HG02943 (cell line): ENCODE measurements at regions not wholly inside any gene's neighbourhood (a gene's known extent, or its start where the extent isn't known, plus 50 kb on each side); places are given as distances from the start of the nearest gene placed in this dataset.

Experiments
- ATAC-seq: cut with Tn5 transposase; IDR thresholded peaks from one replicate; pipeline ENCODE4 v1.9.1; 2021; ENCODE audit warnings: mild to moderate bottlenecking, low read depth, moderate library complexity; ENCODE audit not compliant: unreplicated experiment

DNA sequence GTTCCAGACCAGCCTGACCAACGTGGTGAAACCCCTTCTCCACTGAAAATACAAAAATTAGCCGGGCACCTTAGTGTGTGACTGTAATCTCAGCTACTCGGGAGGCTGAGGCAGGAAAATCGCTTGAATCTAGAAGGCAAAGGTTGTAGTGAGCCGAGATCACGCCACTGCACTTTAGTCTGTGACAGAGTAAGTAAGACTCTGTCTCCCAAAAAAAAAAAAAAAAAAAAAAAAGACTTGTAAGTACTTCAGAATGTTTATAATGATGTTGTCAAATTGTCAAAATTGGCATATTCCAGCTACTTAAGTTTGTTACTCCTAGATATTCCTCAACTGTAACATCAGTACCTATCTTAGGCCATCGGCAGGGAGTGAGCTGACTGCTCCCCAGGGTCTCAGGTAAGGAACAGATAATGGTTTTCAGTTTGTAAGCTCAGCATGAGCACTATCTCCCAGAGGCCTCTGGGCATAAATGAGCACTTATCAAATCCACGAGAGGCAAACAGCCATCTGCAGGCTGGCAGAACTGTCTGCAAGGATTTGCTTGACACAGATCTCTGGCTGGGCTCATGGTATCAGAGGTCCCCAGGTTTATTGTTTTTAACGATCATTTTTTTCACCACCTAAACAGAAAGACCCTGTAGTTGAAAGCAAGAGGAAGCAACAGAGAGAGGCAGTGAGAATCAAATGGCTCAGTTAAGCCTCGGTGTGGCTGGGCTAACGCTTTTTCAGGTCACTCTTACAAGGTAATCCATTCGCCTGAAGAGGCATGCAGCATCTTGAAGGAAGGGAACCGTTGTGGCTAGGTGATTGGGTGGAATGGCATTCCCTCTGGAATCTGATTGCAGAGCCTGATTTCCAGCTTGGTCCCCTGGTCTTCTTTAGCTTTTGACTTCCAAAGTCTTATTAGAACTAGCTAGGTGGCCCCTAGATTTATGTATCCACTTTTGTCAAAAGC lies 115.9 kb downstream of the LY86 start:
- ATAC-seq: no peak

GRCh38 chr6:6705061-6705425 lies 116.5 kb downstream of the LY86 start:
- no peak for ATAC-seq

- no peak for ATAC-seq
These were observed 117.6 kb downstream of the LY86 start for GRCh38 chr6:6705915-6706675.

DNA sequence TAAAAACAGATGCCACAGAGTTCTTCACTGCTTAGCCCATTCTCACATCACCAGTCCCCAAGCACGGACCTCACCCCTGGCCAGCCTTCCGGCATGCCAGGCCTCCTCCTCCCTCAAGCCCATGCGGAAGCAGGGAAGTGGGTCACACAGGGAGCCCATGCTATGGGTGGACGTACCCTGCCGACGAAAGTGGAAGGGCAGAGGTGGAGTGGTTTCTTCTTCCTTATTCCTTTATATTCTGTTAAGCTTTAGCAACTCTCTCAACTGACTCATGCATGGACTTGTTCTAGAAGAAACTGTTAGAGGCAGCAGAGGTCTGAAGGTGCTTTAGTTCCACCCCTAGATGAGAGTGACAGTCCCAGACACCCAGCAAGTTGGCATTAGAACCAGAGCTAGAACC lies 118.6 kb downstream of the LY86 start:
- no peak for ATAC-seq

GRCh38 chr6:6709106-6709505 lies 120.6 kb downstream of the LY86 start:
- ATAC-seq: no peak

- no peak for ATAC-seq
These were observed 122.7 kb downstream of the LY86 start for GRCh38 chr6:6711031-6711785.

DNA sequence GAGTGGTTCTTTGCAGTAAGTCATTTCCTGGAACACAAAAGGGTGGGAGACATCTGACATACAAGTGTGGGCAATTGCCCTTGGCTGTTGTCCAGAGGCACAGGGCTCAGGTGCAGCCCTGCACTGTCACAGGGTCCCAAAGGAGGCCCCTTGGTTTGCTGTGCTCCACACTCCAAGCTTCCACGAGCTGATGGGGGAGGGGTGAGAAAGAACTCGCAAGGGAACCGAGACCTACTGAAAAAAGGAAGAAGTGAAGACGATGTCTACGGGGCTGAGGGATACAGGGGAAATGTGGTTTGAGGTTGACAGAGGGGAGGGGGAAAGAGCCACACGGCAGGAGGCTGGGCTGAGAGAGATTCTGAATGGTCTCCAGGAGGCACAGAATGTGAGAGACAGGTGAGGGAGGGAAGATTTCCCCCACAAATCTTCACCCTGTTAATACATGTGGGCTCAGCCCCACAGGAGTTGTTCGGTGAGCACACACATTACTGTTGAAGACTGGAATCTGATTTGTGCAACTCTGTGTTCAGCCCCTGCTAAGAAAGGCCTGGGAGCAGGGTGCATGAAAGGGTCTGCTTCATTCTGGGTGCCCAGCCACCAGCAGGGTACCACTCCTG lies 123.4 kb downstream of the LY86 start:
- ATAC-seq: no peak

DNA sequence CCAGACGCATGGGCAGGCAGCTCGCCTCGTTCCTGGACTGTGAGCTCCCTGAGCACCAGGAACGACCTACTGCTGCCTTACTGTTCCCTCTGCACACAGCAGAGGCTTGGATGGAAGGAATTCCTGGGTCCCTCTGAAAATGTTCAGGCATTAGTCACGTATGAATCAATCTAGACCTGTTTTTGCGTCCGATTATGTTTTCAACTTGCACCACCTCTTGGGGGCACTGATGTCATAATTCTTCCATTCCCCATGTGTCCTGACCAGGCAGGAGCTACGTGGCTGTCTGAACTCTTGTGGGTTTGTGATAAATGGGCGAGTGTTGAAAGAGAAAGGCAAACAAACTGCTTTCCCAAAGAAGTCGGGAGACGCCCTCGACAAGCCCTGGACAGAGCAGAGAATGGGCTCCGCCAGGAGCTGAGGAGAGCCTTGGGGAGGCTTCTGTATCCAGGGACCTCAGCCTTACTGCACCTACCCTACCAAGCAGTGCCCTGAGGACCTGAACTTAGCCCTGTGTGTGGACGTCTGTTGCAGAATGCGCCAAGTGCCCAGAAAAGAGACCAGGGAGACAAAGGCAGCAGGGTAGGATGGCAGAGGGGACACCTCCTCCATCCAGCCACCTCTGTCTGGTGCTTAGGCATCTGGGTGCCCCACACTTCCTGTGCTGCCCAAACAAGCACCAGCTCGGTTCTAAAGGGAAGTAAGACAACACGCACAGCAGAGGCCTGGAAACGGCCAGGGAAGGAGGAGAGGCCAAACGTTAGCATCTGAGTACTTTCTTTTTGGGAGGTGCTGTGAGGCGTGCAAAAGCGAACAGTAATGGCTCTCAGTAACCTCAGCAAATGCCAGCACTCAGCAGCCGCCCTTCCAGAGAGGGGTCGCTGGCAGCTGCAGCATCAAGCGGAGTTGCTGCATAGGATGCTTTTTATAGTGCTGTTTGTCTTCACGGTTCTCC lies 124.2 kb downstream of the LY86 start:
- ATAC-seq: peak; percentile 57

DNA sequence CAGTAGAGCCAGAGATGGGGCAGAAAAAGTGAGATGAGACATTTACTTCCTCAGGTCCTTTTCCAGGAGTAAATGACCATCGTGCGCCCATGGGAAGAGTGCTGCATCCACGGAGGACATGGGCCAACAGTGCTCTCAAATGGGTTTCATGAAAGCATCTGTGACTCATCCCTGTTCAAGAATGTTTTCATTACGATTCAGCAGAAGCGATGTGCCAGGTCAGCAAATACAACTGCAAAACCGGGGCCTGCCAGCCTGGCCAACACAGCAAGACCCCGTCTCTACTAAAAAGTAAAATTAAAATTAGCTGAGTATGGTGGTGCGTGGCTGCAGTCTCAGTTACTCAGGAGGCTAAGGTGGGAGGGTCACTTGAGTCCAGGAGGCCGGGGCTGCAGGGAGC lies 125.1 kb downstream of the LY86 start:
- ATAC-seq: no peak

DNA sequence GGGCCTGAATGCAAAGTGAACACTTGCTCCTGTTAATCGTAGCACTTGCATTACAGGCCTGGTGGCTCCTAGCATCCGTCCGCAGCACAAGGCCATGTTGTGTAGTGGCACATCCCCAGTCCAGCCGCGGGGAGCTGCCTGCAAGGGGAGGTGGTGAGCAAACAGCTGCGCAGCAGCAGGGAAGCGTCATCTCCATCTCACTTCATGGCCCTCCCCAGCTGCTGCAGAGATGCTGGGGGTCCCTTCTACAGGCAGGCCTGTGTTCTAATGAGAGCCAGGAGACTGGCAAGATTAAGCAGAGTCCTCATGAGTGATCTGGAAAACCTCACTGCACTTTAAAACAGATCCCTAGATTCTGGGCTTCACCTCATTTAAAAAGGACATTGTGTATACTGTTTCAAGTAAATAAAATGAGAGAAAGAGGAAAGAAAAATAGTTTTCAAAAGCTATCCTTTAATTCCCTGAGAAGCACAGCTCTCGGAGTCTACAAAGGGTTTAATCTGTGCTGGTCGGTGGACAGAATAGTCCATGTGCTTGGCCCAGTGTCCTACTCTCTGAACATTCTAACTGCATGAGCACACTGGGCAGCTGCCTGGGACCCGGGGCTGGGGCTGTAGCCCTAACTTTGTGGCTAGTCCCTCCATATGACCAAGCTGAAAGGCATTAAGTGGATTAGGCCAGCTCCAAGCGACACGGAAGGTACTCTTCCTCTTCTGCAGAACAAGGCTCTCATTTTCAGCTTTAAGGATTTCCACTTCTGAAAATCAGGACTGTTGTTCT lies 125.8 kb downstream of the LY86 start:
- ATAC-seq: no peak

- ATAC-seq: no peak
These were observed 126.4 kb downstream of the LY86 start for GRCh38 chr6:6714953-6715352.

- no peak for ATAC-seq
These were observed 126.9 kb downstream of the LY86 start for GRCh38 chr6:6715465-6715864.

- ATAC-seq: no peak
These were observed 128.7 kb downstream of the LY86 start for GRCh38 chr6:6716998-6717763.

DNA sequence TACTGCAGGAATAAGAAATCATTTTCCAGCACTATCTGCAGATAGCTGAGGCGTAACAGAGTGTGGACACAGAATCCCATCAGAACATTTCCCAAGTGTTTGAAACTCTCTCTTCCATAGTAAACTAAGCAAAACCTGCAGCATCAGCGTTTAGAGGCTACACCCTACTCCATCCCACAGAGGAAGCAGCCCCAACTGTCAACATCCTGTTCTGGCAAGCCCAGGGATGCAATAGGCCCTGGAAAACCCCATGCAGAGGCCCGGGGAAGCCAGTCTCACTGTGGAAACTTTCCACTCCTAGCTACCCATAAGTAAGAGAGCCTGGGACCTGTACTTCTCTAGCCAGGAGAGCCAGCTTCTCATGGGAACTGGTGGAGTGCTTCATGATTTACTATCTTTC lies 129.4 kb downstream of the LY86 start:
- no peak for ATAC-seq

DNA sequence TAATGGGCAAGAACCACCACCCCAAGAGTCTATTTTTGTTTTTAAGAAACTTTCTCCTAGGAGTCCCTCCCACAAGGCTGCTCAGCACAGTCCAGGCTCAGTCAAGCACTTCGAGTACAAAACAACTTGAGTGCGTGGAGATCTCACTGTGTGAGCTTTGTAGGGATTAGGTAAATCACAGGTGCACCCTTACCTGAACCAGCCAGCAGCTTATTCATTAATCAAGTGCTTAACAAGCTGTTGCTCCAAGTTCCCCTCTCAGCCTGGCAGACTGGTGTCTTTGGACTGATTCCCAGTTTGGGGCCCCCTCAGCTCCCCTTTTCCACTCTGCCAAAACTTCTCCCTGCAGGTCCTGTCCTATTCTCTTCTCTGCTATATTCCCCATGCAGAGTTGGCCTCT lies 133.1 kb downstream of the LY86 start:
- ATAC-seq: no peak

- ATAC-seq: no peak
These were observed 133.7 kb downstream of the LY86 start for GRCh38 chr6:6722195-6722594.

GRCh38 chr6:6723361-6723760 lies 134.8 kb downstream of the LY86 start:
- ATAC-seq: no peak

GRCh38 chr6:6723921-6724538 lies 135.5 kb downstream of the LY86 start:
- ATAC-seq: no peak
